ENCODE measurements at regions not wholly inside any gene's neighbourhood (a gene's known extent, or its start where the extent isn't known, plus 50 kb on each side); places are given as distances from the start of the nearest gene placed in this dataset.
A peak's percentile ranks its signal among the peaks of the same experiment; 100 is the strongest.

GRCh38 chr4:64897683-64898082 is 488.4 kb upstream of the TECRL start:
- no peaks in the 10 kb centered on the region for H3K4me1 ChIP-seq (ENCODE audit: control insufficient read depth, insufficient read depth, low read length, unreplicated experiment)
- H3K4me3 ChIP-seq (ENCODE audit: low read depth, low read length), result no peak overlapping the region
- no peaks in the 10 kb centered on the region for H3K79me2 ChIP-seq (ENCODE audit: control insufficient read depth, insufficient read depth, low read length, unreplicated experiment)
- no peaks in the 10 kb centered on the region; the same call in 1 of the 2 replicates for H3K27me3 ChIP-seq (ENCODE audit: insufficient read depth, low read length)
- H3K36me3 ChIP-seq (ENCODE audit: insufficient read depth, low read length), result no peaks in the 10 kb centered on the region
- no peak overlapping the region for H3K27ac ChIP-seq (ENCODE audit: low read depth, low read length)
- no peak overlapping the region for H2AFZ ChIP-seq (ENCODE audit: low read length, unreplicated experiment)

GRCh38 chr4:64895031-64895430 is 485.8 kb upstream of the TECRL start:
- H3K36me3 ChIP-seq (ENCODE audit: insufficient read depth, low read length), result no peaks in the 10 kb centered on the region
- no peak overlapping the region for H2AFZ ChIP-seq (ENCODE audit: low read length, unreplicated experiment)
- no peaks in the 10 kb centered on the region for H3K4me1 ChIP-seq (ENCODE audit: control insufficient read depth, insufficient read depth, low read length, unreplicated experiment)
- H3K4me3 ChIP-seq (ENCODE audit: low read depth, low read length), result no peak overlapping the region
- H3K27me3 ChIP-seq (ENCODE audit: insufficient read depth, low read length), result no peaks in the 10 kb centered on the region; the same call in 1 of the 2 replicates
- H3K79me2 ChIP-seq (ENCODE audit: control insufficient read depth, insufficient read depth, low read length, unreplicated experiment), result no peaks in the 10 kb centered on the region
- H3K27ac ChIP-seq (ENCODE audit: low read depth, low read length), result no peak overlapping the region

- H3K36me3 ChIP-seq (ENCODE audit: insufficient read depth, low read length), result no peaks in the 10 kb centered on the region
- H3K4me1 ChIP-seq (ENCODE audit: control insufficient read depth, insufficient read depth, low read length, unreplicated experiment), result no peaks in the 10 kb centered on the region
- no peaks in the 10 kb centered on the region for H3K79me2 ChIP-seq (ENCODE audit: control insufficient read depth, insufficient read depth, low read length, unreplicated experiment)
- H3K4me3 ChIP-seq (ENCODE audit: low read depth, low read length), result no peak overlapping the region
- H3K27ac ChIP-seq (ENCODE audit: low read depth, low read length), result no peak overlapping the region
- H3K27me3 ChIP-seq (ENCODE audit: insufficient read depth, low read length), result no peaks in the 10 kb centered on the region; the same call in 1 of the 2 replicates
- peak overlapping the region; percentile 12 for H2AFZ ChIP-seq (ENCODE audit: low read length, unreplicated experiment)
Measured at GRCh38 chr4:64893205-64893604, 484.0 kb upstream of the TECRL start.

DNA sequence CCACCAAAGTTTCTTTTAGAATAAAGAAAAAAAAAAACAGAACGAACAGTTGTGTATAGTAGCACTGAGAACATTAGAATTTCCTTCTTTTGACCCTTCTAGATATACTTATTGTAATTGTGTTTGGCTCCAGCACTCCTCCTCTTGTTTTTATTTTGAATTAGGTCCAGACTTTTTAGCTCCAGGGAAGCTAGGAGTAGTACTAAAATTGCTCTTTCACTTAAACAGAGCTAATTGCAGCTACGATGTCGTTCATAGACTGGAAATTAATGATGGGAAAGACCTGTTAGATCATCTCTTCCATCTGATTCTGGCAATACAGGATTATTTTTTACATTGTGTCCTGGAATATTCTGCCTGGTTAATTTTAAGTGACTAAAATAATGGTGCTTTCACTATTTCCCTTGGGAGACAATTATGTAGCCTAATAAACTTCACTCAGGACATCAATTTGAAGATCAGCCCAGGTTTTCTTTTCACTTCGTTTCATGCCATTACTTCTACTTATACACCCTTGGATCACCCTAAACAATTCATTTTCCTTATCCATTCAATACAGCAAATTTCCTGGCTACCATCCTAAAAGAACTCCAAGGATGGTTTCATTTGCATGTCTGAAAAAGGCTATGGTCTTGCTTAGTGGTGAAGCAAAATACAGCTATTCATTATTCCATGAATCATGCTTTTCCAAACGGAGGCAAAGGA is 480.8 kb upstream of the TECRL start:
- Histone ChIP-seq H3K4me1 (ENCODE audit: control insufficient read depth, insufficient read depth, low read length, unreplicated experiment) (no peaks in the 10 kb centered on the region), H3K27me3 (ENCODE audit: insufficient read depth, low read length) (no peaks in the 10 kb centered on the region; the same call in 1 of the 2 replicates), H3K4me3 (ENCODE audit: low read depth, low read length) (peak overlapping the region; percentile 36; the same call in 1 of the 2 replicates), H2AFZ (ENCODE audit: low read length, unreplicated experiment) (peak overlapping the region; percentile 69), H3K36me3 (ENCODE audit: insufficient read depth, low read length) (no peaks in the 10 kb centered on the region), H3K27ac (ENCODE audit: low read depth, low read length) (no peak overlapping the region), H3K79me2 (ENCODE audit: control insufficient read depth, insufficient read depth, low read length, unreplicated experiment) (no peaks in the 10 kb centered on the region)

DNA sequence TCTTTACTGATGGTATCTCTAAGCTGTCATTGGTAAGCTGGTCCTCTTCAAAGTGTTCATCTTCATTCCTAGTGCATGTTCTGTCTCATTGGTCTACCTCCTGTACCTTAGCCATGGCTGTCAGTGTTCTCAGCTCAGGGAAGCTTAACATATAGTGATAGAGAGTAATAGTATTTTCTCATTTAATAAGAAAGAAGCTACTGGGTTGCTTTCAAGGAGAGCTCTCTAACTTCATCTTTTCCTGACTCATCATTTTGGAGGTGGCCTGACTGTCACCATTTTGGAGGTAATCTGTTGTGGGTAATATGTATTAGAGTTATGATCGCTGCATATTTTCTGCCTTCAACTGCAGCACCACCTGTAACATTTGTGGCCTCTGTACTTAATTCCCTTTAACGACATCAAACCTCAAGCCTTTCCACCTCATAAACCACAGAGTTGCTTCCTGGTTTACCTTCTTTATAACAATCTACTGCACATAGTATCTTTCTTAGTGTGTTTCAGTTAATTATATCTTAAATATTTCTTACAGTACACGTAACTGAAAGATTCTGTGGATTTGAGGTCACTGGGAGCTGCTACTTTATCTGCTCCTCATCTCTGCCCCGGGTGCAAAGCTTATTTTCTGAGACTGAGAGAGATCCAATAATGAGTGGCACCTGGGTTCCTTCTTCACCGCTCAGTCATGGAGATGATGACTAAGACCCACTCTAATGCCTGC is 474.0 kb upstream of the TECRL start:
- no peaks in the 10 kb centered on the region for H3K4me1 ChIP-seq (ENCODE audit: control insufficient read depth, insufficient read depth, low read length, unreplicated experiment)
- no peaks in the 10 kb centered on the region for H3K36me3 ChIP-seq (ENCODE audit: insufficient read depth, low read length)
- no peak overlapping the region for H3K4me3 ChIP-seq (ENCODE audit: low read depth, low read length)
- no peaks in the 10 kb centered on the region for H3K27me3 ChIP-seq (ENCODE audit: insufficient read depth, low read length)
- no peaks in the 10 kb centered on the region for H3K79me2 ChIP-seq (ENCODE audit: control insufficient read depth, insufficient read depth, low read length, unreplicated experiment)
- no peak overlapping the region for H2AFZ ChIP-seq (ENCODE audit: low read length, unreplicated experiment)
- H3K27ac ChIP-seq (ENCODE audit: low read depth, low read length), result no peak overlapping the region

GRCh38 chr4:64882311-64883086 is 473.2 kb upstream of the TECRL start:
- Histone ChIP-seq H3K27me3 (ENCODE audit: insufficient read depth, low read length) (no peaks in the 10 kb centered on the region), H3K27ac (ENCODE audit: low read depth, low read length) (no peak overlapping the region), H3K79me2 (ENCODE audit: control insufficient read depth, insufficient read depth, low read length, unreplicated experiment) (no peaks in the 10 kb centered on the region), H3K36me3 (ENCODE audit: insufficient read depth, low read length) (no peaks in the 10 kb centered on the region), H3K4me1 (ENCODE audit: control insufficient read depth, insufficient read depth, low read length, unreplicated experiment) (no peaks in the 10 kb centered on the region), H2AFZ (ENCODE audit: low read length, unreplicated experiment) (no peak overlapping the region), H3K4me3 (ENCODE audit: low read depth, low read length) (no peak overlapping the region)

DNA sequence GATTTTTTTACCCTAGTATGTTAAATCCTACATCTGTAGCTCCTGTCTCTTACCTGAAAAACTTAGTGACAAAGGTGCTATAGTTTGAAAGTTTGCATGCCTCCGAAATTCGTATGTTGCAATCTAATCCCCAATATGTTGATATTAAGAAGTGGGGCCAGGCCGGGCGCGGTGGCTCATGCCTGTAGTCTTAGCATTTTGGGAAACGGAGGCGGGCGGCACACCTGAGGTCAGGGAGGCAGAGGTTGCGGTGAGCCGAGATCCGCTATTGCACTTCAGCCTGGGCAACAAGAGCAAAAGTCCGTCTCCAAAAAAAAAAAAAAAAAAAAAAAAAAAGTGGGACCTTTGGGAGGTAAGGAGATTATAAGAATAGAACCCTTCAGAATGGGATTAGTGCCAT is 471.3 kb upstream of the TECRL start:
- no peaks in the 10 kb centered on the region for H3K4me1 ChIP-seq (ENCODE audit: control insufficient read depth, insufficient read depth, low read length, unreplicated experiment)
- peaks cover 4% of the 10 kb centered on the region; the same call in 1 of the 2 replicates for H3K27me3 ChIP-seq (ENCODE audit: insufficient read depth, low read length)
- H3K4me3 ChIP-seq (ENCODE audit: low read depth, low read length), result no peak overlapping the region
- H3K27ac ChIP-seq (ENCODE audit: low read depth, low read length), result no peak overlapping the region
- H2AFZ ChIP-seq (ENCODE audit: low read length, unreplicated experiment), result no peak overlapping the region
- H3K36me3 ChIP-seq (ENCODE audit: insufficient read depth, low read length), result no peaks in the 10 kb centered on the region
- no peaks in the 10 kb centered on the region for H3K79me2 ChIP-seq (ENCODE audit: control insufficient read depth, insufficient read depth, low read length, unreplicated experiment)

GRCh38 chr4:64876021-64876420 is 466.8 kb upstream of the TECRL start:
- Histone ChIP-seq H3K79me2 (ENCODE audit: control insufficient read depth, insufficient read depth, low read length, unreplicated experiment) (no peaks in the 10 kb centered on the region), H3K27ac (ENCODE audit: low read depth, low read length) (no peak overlapping the region), H3K4me1 (ENCODE audit: control insufficient read depth, insufficient read depth, low read length, unreplicated experiment) (no peaks in the 10 kb centered on the region), H2AFZ (ENCODE audit: low read length, unreplicated experiment) (no peak overlapping the region), H3K27me3 (ENCODE audit: insufficient read depth, low read length) (peaks cover 4% of the 10 kb centered on the region; the same call in 1 of the 2 replicates), H3K4me3 (ENCODE audit: low read depth, low read length) (no peak overlapping the region), H3K36me3 (ENCODE audit: insufficient read depth, low read length) (no peaks in the 10 kb centered on the region)

- no peaks in the 10 kb centered on the region for H3K36me3 ChIP-seq (ENCODE audit: insufficient read depth, low read length)
- no peaks in the 10 kb centered on the region for H3K4me1 ChIP-seq (ENCODE audit: control insufficient read depth, insufficient read depth, low read length, unreplicated experiment)
- H3K79me2 ChIP-seq (ENCODE audit: control insufficient read depth, insufficient read depth, low read length, unreplicated experiment), result no peaks in the 10 kb centered on the region
- no peak overlapping the region for H3K4me3 ChIP-seq (ENCODE audit: low read depth, low read length)
- no peak overlapping the region for H3K27ac ChIP-seq (ENCODE audit: low read depth, low read length)
- H2AFZ ChIP-seq (ENCODE audit: low read length, unreplicated experiment), result no peak overlapping the region
- H3K27me3 ChIP-seq (ENCODE audit: insufficient read depth, low read length), result no peaks in the 10 kb centered on the region
Measured at GRCh38 chr4:64870558-64870957, 461.3 kb upstream of the TECRL start.

GRCh38 chr4:64857815-64858214 is 448.6 kb upstream of the TECRL start:
- Histone ChIP-seq H3K27ac (ENCODE audit: low read depth, low read length) (no peak overlapping the region), H3K79me2 (ENCODE audit: control insufficient read depth, insufficient read depth, low read length, unreplicated experiment) (no peaks in the 10 kb centered on the region), H3K4me3 (ENCODE audit: low read depth, low read length) (peak overlapping the region; percentile 49; the same call in 1 of the 2 replicates), H2AFZ (ENCODE audit: low read length, unreplicated experiment) (peak overlapping the region; percentile 78), H3K36me3 (ENCODE audit: insufficient read depth, low read length) (no peaks in the 10 kb centered on the region), H3K4me1 (ENCODE audit: control insufficient read depth, insufficient read depth, low read length, unreplicated experiment) (no peaks in the 10 kb centered on the region), H3K27me3 (ENCODE audit: insufficient read depth, low read length) (no peaks in the 10 kb centered on the region)
